ENCODE measurements at regions not wholly inside any gene's neighbourhood (a gene's known extent, or its start where the extent isn't known, plus 50 kb on each side); places are given as distances from the start of the nearest gene placed in this dataset.

DNA sequence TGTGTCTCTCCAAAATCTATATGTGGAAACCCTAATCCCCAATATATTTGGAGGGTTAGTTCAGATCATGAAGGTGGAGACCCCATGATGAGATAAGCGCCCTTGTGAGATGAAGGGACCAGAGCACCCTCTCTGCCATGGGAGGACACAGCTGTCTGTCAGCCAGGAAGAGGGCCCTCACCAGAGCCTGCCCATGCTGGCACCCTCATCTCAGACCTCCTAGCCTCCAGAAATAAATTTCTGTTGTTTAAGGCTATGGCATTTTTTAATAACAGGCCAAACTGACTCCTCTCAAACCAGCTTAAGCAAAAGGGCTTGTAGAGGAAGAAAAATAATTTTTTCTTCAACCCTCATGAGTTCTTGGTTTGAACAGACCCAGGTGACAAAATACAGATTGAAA, 79.2 kb upstream of the MAMDC2 start:
- H3K9me2 ChIP-seq (replicated peaks; ENCODE audit: insufficient read depth, low read length): no peaks in the 10 kb centered on the region
- H3K4me1 ChIP-seq (ENCODE audit: low read length): no peaks in the 10 kb centered on the region
- no peak overlapping the region for H2AFZ ChIP-seq (ENCODE audit: low read length)

DNA sequence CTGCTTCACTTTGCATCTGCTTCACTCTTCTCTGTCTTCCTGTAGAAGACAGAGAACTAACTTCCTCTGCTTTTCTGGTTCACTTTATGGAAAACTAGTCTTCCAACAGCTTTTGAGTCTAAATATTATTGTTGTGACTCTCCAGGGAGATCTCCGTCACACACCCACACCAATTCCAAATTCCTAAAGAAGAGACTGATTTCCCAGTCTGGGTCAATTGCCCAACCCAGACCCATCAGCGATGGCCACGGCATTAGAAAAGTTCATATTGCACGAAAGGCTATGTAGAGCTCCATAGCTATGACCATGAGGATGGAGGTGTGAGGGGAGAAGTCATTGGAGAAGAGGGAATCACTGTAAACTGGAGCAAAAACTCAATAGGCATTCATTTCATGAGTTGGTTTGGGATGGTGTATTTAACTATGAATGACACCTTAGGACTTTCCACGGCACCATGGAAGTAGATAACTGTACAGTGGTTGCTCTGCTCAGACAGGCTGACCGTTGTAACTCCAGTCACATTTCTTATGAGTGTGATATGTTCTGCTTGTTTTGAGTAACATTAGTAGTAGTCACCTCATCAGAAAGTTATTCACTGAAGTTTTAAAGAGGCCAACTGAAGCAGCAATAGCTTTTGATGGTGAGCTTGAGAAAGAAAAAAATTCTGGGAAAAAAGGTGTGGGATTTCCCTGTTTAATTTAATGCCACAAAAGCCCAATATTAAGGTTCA, 78.1 kb upstream of the MAMDC2 start:
- Histone ChIP-seq H3F3A (ENCODE audit: insufficient read depth, low read length) (no peaks in the 10 kb centered on the region), H3K27me3 (replicated peaks; ENCODE audit: insufficient read depth, low read length) (no peaks in the 10 kb centered on the region), H3K9me2 (replicated peaks; ENCODE audit: insufficient read depth, low read length) (no peaks in the 10 kb centered on the region), H3K4me1 (ENCODE audit: low read length) (no peaks in the 10 kb centered on the region), H3K27ac (ENCODE audit: low read length) (no peak overlapping the region), H3K4me3 (ENCODE audit: low read length) (no peak overlapping the region), H3K36me3 (replicated peaks; ENCODE audit: insufficient read depth, low read length) (no peaks in the 10 kb centered on the region), H3K9ac (ENCODE audit: low read length) (no peak overlapping the region), H3K79me2 (ENCODE audit: low read length) (no peaks in the 10 kb centered on the region), H3K9me3 (replicated peaks; ENCODE audit: insufficient read depth, low read length) (no peaks in the 10 kb centered on the region), H2AFZ (ENCODE audit: low read length) (no peak overlapping the region), H3K4me2 (ENCODE audit: low read depth, low read length) (no peak overlapping the region), H4K20me1 (ENCODE audit: insufficient read depth, low read length) (no peaks in the 10 kb centered on the region)
- no peak for DNase-seq
- TF ChIP-seq EZH2 (optimal IDR thresholded peaks at IDR 0.05; ENCODE audit: low read depth, low read length): no peak
- TF ChIP-seq EZH2phosphoT487 (IDR thresholded peaks at IDR 0.05; ENCODE audit: low read length): no peak
- TF ChIP-seq, protein P1, sequence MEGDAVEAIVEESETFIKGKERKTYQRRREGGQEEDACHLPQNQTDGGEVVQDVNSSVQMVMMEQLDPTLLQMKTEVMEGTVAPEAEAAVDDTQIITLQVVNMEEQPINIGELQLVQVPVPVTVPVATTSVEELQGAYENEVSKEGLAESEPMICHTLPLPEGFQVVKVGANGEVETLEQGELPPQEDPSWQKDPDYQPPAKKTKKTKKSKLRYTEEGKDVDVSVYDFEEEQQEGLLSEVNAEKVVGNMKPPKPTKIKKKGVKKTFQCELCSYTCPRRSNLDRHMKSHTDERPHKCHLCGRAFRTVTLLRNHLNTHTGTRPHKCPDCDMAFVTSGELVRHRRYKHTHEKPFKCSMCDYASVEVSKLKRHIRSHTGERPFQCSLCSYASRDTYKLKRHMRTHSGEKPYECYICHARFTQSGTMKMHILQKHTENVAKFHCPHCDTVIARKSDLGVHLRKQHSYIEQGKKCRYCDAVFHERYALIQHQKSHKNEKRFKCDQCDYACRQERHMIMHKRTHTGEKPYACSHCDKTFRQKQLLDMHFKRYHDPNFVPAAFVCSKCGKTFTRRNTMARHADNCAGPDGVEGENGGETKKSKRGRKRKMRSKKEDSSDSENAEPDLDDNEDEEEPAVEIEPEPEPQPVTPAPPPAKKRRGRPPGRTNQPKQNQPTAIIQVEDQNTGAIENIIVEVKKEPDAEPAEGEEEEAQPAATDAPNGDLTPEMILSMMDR (IDR thresholded peaks at IDR 0.05; ENCODE audit: low read length): no peak

More for the DNA sequence above, 79.2 kb upstream of the MAMDC2 start:
- H3K79me2 ChIP-seq (ENCODE audit: low read length): no peaks in the 10 kb centered on the region
- no peaks in the 10 kb centered on the region for H4K20me1 ChIP-seq (ENCODE audit: insufficient read depth, low read length)
- no peak overlapping the region for H3K27ac ChIP-seq (ENCODE audit: low read length)
- no peaks in the 10 kb centered on the region for H3K9me3 ChIP-seq (replicated peaks; ENCODE audit: insufficient read depth, low read length)
- no peak overlapping the region for H3K4me3 ChIP-seq (ENCODE audit: low read length)
- no peaks in the 10 kb centered on the region for H3K27me3 ChIP-seq (replicated peaks; ENCODE audit: insufficient read depth, low read length)
- DNase-seq: no peak
- H3K9ac ChIP-seq (ENCODE audit: low read length): no peak overlapping the region
- H3K4me2 ChIP-seq (ENCODE audit: low read depth, low read length): no peak overlapping the region
- no peaks in the 10 kb centered on the region for H3K36me3 ChIP-seq (replicated peaks; ENCODE audit: insufficient read depth, low read length)
- H3F3A ChIP-seq (ENCODE audit: insufficient read depth, low read length): no peaks in the 10 kb centered on the region
- TF ChIP-seq EZH2phosphoT487 (IDR thresholded peaks at IDR 0.05; ENCODE audit: low read length) (no peak), EZH2 (optimal IDR thresholded peaks at IDR 0.05; ENCODE audit: low read depth, low read length) (no peak)
- TF ChIP-seq, protein P1 (IDR thresholded peaks at IDR 0.05; ENCODE audit: low read length): no peak

DNA sequence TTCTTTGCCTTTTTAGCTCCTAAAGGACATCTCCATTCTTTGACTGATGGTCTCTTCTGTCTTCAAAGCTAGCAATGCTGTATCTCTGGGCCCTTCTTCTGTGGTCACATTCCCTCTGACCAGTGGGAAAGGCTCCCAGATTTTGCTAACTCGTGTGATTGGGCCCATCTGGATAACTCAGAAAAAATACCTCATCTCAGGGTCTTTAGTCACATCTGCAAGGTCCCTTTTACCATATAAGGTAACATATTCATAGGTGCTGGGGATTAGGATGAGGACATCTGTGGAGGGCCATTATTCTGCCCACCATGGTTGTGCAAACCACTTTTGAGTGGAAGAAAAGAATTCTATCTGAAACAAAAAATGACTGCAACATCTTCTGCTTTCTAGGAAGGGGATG, 76.3 kb upstream of the MAMDC2 start:
- Histone ChIP-seq H3K36me3 (replicated peaks; ENCODE audit: insufficient read depth, low read length) (no peaks in the 10 kb centered on the region), H3K4me2 (ENCODE audit: low read depth, low read length) (no peak overlapping the region), H3K9me2 (replicated peaks; ENCODE audit: insufficient read depth, low read length) (no peaks in the 10 kb centered on the region), H3F3A (ENCODE audit: insufficient read depth, low read length) (no peaks in the 10 kb centered on the region), H3K9ac (ENCODE audit: low read length) (no peak overlapping the region), H3K27ac (ENCODE audit: low read length) (no peak overlapping the region), H3K4me3 (ENCODE audit: low read length) (no peak overlapping the region), H2AFZ (ENCODE audit: low read length) (no peak overlapping the region), H3K4me1 (ENCODE audit: low read length) (no peaks in the 10 kb centered on the region), H3K27me3 (replicated peaks; ENCODE audit: insufficient read depth, low read length) (no peaks in the 10 kb centered on the region), H3K9me3 (replicated peaks; ENCODE audit: insufficient read depth, low read length) (no peaks in the 10 kb centered on the region), H3K79me2 (ENCODE audit: low read length) (no peaks in the 10 kb centered on the region), H4K20me1 (ENCODE audit: insufficient read depth, low read length) (no peaks in the 10 kb centered on the region)
- DNase-seq: no peak
- TF ChIP-seq EZH2 (optimal IDR thresholded peaks at IDR 0.05; ENCODE audit: low read depth, low read length) (no peak), EZH2phosphoT487 (IDR thresholded peaks at IDR 0.05; ENCODE audit: low read length) (no peak)
- TF ChIP-seq, protein P1 (IDR thresholded peaks at IDR 0.05; ENCODE audit: low read length): no peak
